Lower leg skin (tissue), 4 donors: ENCODE measurements at regions not wholly inside any gene's neighbourhood (a gene's known extent, or its start where the extent isn't known, plus 50 kb on each side); places are given as distances from the start of the nearest gene placed in this dataset.
"Not testable (repeated sequence)": the region's sequence is repeated elsewhere in the genome, so short reads cannot be mapped to it uniquely, and the experiment has no call there.

Experiments used
- DNase-seq, 2 donors: peaks; one replicate each; pipeline ENCODE4 v3.0.0-alpha.2; 2019; ENCODE audit warnings: low spot score in 2 of 2
- H3K4me3 ChIP-seq: fragments of 200-600 bp; sonication (generic); 2 replicates; pipeline ENCODE4 v1.5.1; 2017; ENCODE audit warnings: mild to moderate bottlenecking, low read depth; ENCODE audit not compliant: poor library complexity, severe bottlenecking
- POLR2A ChIP-seq, 2 donors: fragments of 450-650 bp; IDR thresholded peaks; one replicate each; pipeline ENCODE4 v1.6.1; 2016 to 2017; ENCODE audit warnings: antibody characterized with exemption in 2 of 2, mild to moderate bottlenecking in 1 of 2, moderate library complexity in 1 of 2
- WGBS, 2 donors: methylation state at CpG; one replicate each; pipeline ENCODE4 v1.1.5; 2018; 5-methylcytosine and 5-hydroxymethylcytosine counted together
- intact Hi-C: fragments of 100-400 bp; cut with DNase I; formaldehyde crosslinking; loops from one replicate; pipeline ENCODE4 v1.15.0; 2023; ENCODE audit warnings: low total_unique reads
- TF ChIP-seq, protein P1 (sequence below), 3 donors: fragments of 450-650 bp; IDR thresholded peaks; one replicate each; pipeline ENCODE4 v1.5.1; 2016; ENCODE audit warnings: antibody characterized with exemption in 3 of 3, mild to moderate bottlenecking in 3 of 3, moderate library complexity in 2 of 3

DNA sequence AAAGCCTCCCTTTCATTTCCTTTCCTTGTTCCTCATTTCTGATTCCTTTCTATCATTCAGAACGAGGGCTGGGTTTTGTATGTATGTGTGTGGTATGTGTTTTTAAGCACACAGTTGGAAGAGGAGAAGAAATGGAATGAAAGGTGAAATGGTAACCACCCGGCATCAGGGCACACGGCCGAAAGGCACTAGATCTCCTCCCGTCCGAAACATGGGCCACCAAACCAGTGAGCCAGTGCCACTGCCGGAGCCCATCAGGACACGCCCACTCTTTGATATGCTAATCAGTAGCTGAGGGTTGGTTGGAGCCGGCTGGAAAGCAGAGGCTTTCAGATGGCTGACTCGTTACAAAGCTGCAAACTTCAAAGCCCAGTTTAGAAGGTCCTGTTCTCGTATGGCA is 228.6 kb upstream of the JARID2 start:
- intact Hi-C loops, result no loop called here
- H3K4me3 ChIP-seq, result no peak overlapping the region
- WGBS, 2 donors, result 21 to 23% methylated on average over 11 of the region's 11 CpGs
- TF ChIP-seq, protein P1, sequence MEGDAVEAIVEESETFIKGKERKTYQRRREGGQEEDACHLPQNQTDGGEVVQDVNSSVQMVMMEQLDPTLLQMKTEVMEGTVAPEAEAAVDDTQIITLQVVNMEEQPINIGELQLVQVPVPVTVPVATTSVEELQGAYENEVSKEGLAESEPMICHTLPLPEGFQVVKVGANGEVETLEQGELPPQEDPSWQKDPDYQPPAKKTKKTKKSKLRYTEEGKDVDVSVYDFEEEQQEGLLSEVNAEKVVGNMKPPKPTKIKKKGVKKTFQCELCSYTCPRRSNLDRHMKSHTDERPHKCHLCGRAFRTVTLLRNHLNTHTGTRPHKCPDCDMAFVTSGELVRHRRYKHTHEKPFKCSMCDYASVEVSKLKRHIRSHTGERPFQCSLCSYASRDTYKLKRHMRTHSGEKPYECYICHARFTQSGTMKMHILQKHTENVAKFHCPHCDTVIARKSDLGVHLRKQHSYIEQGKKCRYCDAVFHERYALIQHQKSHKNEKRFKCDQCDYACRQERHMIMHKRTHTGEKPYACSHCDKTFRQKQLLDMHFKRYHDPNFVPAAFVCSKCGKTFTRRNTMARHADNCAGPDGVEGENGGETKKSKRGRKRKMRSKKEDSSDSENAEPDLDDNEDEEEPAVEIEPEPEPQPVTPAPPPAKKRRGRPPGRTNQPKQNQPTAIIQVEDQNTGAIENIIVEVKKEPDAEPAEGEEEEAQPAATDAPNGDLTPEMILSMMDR (IDR thresholded peaks at IDR 0.05), result no peak
- TF ChIP-seq POLR2A (IDR thresholded peaks at IDR 0.05), result no peak
- no peak for DNase-seq

DNA sequence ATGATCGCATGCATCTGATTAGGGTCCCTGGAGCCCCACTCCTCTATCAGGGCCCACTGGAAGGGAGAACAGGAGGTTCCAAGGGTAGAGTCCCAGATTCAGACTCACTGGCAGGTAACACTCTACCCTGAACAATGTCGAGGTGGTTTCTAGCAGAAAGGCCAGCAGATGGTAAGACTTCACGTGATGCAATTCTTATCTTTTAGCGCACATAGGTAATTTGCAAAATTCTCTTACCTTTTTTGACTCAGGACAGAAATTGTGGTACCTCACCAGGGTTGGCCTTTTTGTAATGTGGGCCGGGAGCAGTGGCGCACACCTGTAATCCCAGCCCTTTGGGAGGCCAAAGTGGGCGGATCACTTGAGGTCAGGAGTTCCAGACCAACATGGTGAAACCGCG is 228.1 kb upstream of the JARID2 start:
- intact Hi-C loops, result no loop called here
- DNase-seq, result no peak
- WGBS, 2 donors, result 86 to 89% methylated on average over 9 of the region's 9 CpGs
- TF ChIP-seq, protein P1 (IDR thresholded peaks at IDR 0.05), result no peak
- TF ChIP-seq POLR2A (IDR thresholded peaks at IDR 0.05), result no peak
- H3K4me3 ChIP-seq, result no peak overlapping the region

DNA sequence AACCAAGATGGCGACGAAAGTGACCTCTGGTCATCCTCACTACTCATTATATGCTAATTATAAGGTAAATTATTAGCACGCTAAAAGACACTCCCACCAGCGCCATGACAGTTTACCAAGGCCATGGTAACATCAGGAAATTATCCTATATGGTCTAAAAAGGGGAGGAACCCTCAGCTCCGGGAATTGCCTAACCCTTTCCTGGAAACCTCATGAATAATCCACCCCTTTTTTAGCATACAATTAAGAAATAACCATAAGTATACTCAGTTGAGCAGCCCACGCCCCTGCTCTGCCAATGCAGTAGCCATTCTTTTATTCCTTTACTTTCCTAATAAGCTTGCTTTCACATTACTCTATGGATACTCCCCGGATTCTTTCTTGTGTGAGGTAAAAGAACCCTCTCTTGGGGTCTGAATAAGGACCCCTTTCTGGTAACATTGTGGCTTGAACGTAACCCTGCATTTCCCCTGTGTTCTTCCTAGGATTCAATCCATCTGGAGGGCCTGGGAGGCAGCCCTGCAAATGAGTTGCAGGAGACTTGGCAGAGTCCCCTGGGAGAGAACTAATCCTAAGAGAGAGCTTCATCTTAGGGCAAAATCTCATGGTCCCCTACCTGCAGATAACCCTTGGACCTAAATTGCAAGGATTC is 225.6 kb upstream of the JARID2 start:
- TF ChIP-seq POLR2A (IDR thresholded peaks at IDR 0.05), result no peak
- TF ChIP-seq, protein P1 (IDR thresholded peaks at IDR 0.05), result no peak
- H3K4me3 ChIP-seq, result no peak overlapping the region
- no peak for DNase-seq
- intact Hi-C loops, result no loop called here
- 86 to 89% methylated on average over 8 of the region's 8 CpGs for WGBS, 2 donors

DNA sequence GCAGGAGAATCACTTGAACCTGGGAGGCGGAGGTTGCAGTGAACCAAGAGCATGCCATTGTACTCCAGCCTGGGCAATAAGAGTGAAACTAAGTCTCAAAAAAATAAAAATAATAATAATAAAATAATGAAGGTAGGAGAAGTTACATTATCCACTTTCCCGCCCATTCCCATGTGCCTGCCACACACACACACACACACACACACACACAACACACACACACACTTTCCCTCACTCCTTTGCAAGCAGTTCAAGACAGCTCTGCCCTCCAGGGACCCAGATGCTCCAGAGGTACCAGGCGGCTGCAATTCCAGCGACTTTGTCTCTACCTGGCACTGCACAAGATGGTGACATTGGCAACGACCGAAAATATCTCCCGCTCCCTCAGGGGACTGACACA is 224.8 kb upstream of the JARID2 start:
- intact Hi-C loops, result no loop called here
- 85 to 87% methylated on average over 7 of the region's 7 CpGs for WGBS, 2 donors
- H3K4me3 ChIP-seq, result no peak overlapping the region
- TF ChIP-seq, protein P1 (IDR thresholded peaks at IDR 0.05), result no peak
- no peak for TF ChIP-seq POLR2A (IDR thresholded peaks at IDR 0.05)
- DNase-seq, result no peak

DNA sequence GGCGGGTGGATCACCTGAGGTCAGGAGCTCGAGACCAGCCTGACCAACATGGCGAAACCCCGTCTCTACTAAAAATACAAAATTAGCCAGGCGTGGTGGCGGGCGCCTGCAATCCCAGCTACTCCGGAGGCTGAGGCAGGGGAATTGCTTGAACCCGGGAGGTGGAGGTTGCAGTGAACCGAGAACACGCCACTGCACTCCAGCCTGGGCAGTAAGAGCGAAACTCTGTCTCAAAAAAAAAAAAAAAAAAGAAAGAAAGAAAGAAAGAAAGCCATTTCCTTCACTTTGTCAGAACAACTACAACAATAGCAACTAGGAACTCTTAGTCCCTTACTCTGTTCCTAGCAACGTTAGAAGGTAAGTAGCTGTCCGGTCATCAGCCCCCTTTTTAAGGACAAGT is 222.9 kb upstream of the JARID2 start:
- 85 to 93% methylated on average over 14 of the region's 14 CpGs for WGBS, 2 donors
- H3K4me3 ChIP-seq, intact Hi-C loops, DNase-seq: not testable (repeated sequence)

DNA sequence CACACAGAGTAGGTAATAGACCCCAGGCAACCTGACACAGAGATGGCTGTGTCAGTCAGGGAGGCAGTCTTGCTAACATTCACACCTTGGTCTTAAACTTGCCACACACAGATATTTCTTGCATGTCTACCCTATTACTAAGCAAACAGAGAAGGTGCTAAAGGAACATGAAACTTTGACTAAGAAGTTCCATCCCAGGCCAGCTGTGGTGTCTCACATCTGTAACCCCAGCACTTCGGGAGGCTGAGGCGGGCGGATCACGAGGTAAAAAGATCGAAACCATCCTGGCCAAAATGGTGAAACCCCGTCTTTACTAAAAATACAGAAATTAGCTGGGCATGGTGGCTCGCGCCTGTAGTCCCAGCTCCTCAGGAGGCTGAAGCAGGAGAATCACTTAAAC is 222.4 kb upstream of the JARID2 start:
- WGBS, 2 donors, result 94 to 96% methylated on average over 8 of the region's 8 CpGs
- intact Hi-C loops, result no loop called here
- TF ChIP-seq, protein P1 (IDR thresholded peaks at IDR 0.05), result no peak
- no peak for TF ChIP-seq POLR2A (IDR thresholded peaks at IDR 0.05)
- no peak overlapping the region for H3K4me3 ChIP-seq
- DNase-seq, result no peak
